Fibroblast of lung (primary cell): ENCODE measurements at regions not wholly inside any gene's neighbourhood (a gene's known extent, or its start where the extent isn't known, plus 50 kb on each side); places are given as distances from the start of the nearest gene placed in this dataset.

Experiments used
- EZH2 ChIP-seq: IDR thresholded peaks from 2 replicates; pipeline ENCODE4 v1.5.1; 2012; ENCODE audit warnings: low read length, control low read depth, mild to moderate bottlenecking; ENCODE audit errors: missing control alignments
- TF ChIP-seq, protein P1 (sequence below), 2 donors: IDR thresholded peaks in 1 of 2; conservative IDR thresholded peaks in 1 of 2; 1 replicate in 1 of 2; 2 replicates in 1 of 2; pipeline ENCODE4 v1.5.1; 2011 to 2012; ENCODE audit warnings: low read length in 2 of 2, control low read depth in 1 of 2, inconsistent platforms in 1 of 2, low read depth in 1 of 2, mild to moderate bottlenecking in 1 of 2

DNA sequence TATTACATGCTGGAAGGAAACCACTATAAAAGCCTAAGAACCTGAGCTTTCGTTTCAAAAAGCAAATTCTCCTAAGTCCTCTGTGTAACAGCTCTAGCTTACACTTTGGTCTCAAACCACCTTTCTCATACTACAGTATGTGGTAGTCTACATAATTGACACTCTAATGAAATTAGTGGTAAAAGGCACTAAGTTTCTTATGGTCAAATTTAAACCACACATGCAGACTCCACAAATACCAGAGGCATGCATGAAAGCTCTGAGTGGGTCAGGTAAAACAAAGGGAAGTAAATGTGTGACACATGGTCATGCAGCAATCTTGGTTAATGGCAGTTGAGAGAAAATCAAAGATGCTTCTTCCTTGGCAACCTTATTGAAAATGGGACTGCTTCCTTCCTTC lies 187.8 kb downstream of the CCNG2 start:
- TF ChIP-seq, protein P1, sequence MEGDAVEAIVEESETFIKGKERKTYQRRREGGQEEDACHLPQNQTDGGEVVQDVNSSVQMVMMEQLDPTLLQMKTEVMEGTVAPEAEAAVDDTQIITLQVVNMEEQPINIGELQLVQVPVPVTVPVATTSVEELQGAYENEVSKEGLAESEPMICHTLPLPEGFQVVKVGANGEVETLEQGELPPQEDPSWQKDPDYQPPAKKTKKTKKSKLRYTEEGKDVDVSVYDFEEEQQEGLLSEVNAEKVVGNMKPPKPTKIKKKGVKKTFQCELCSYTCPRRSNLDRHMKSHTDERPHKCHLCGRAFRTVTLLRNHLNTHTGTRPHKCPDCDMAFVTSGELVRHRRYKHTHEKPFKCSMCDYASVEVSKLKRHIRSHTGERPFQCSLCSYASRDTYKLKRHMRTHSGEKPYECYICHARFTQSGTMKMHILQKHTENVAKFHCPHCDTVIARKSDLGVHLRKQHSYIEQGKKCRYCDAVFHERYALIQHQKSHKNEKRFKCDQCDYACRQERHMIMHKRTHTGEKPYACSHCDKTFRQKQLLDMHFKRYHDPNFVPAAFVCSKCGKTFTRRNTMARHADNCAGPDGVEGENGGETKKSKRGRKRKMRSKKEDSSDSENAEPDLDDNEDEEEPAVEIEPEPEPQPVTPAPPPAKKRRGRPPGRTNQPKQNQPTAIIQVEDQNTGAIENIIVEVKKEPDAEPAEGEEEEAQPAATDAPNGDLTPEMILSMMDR (conservative IDR thresholded peaks at IDR 0.05 in 1 of 2, IDR thresholded peaks at IDR 0.05 in 1 of 2; ENCODE audit: low read depth in 1 of 2, low read length in 2 of 2), result no peak
- no peak for TF ChIP-seq EZH2
